Gastroesophageal sphincter (tissue), 3 donors: ENCODE measurements at regions not wholly inside any gene's neighbourhood (a gene's known extent, or its start where the extent isn't known, plus 50 kb on each side); places are given as distances from the start of the nearest gene placed in this dataset.

Experiments used
- EP300 ChIP-seq: sonication (generic); formaldehyde crosslinking; IDR thresholded peaks from one replicate; pipeline ENCODE4 v1.6.1; 2017; ENCODE audit warnings: antibody characterized with exemption, mild to moderate bottlenecking
- POLR2A ChIP-seq, 2 donors: fragments of 450-650 bp; IDR thresholded peaks; one replicate each; pipeline ENCODE4 v1.6.1; 2017; ENCODE audit warnings: antibody characterized with exemption in 2 of 2, mild to moderate bottlenecking in 2 of 2, moderate library complexity in 1 of 2
- POLR2AphosphoS5 ChIP-seq: sonication (generic); formaldehyde crosslinking; IDR thresholded peaks from one replicate; pipeline ENCODE4 v1.6.1; 2017; ENCODE audit warnings: antibody characterized with exemption
- TF ChIP-seq, protein P1 (sequence below), 4 experiments: fragments of 200-600 bp in 2 of 4; fragments of 450-650 bp in 2 of 4; sonication (generic) in 1 of 4; IDR thresholded peaks; one replicate each; pipeline ENCODE4 v1.5.1; 2017 to 2019; ENCODE audit warnings: antibody characterized with exemption in 4 of 4, mild to moderate bottlenecking in 2 of 4, moderate library complexity in 2 of 4

DNA sequence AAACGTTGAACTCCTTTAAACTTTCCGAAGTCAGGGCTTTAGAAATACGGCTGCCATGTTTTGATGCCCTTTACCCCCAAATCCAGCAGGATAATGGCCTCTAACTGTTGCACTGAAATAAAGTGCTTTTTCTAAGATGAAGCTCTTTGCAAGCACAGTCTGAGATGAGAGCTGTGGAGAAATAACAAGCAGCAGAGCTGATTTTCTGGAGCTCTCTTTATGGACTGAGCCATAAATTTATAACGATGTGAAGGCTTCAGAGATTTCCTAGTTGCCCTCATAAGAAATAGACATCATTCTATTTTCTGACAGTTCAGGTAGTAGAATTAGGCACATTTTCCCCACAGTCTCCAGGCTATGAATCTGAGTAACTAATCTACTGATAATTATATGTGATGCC, 567.3 kb downstream of the PDHA2 start:
- TF ChIP-seq, protein P1, sequence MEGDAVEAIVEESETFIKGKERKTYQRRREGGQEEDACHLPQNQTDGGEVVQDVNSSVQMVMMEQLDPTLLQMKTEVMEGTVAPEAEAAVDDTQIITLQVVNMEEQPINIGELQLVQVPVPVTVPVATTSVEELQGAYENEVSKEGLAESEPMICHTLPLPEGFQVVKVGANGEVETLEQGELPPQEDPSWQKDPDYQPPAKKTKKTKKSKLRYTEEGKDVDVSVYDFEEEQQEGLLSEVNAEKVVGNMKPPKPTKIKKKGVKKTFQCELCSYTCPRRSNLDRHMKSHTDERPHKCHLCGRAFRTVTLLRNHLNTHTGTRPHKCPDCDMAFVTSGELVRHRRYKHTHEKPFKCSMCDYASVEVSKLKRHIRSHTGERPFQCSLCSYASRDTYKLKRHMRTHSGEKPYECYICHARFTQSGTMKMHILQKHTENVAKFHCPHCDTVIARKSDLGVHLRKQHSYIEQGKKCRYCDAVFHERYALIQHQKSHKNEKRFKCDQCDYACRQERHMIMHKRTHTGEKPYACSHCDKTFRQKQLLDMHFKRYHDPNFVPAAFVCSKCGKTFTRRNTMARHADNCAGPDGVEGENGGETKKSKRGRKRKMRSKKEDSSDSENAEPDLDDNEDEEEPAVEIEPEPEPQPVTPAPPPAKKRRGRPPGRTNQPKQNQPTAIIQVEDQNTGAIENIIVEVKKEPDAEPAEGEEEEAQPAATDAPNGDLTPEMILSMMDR (IDR thresholded peaks at IDR 0.05): no peak
- no peak for TF ChIP-seq EP300
- no peak for TF ChIP-seq POLR2AphosphoS5
- TF ChIP-seq POLR2A (IDR thresholded peaks at IDR 0.05): no peak
